ENCODE measurements at regions not wholly inside any gene's neighbourhood (a gene's known extent, or its start where the extent isn't known, plus 50 kb on each side); places are given as distances from the start of the nearest gene placed in this dataset.
"Not testable (repeated sequence)": the region's sequence is repeated elsewhere in the genome, so short reads cannot be mapped to it uniquely, and the experiment has no call there.

DNA sequence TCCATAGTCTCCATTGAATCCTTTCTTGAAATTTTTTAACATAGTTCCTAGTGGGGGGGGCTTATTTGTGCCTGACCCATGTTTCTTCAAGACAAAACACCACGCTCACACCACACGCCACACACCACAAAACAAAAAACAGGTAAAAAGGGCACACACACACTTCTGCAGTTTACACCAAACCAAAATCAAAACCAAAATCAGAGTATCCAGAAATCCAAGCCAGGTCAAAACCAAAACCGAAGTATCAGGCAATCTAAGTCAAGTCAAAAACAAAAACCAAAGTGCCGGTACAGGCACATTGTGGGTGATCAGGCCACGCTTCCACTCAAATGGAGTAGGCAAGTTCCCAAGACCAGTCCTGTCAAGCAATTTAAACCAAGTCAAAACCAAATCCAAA is 158.6 kb downstream of the PPIAL4G start:
- H3K4me1 ChIP-seq (ENCODE audit: control insufficient read depth, insufficient read depth, low read length); BruUV-seq (replicated peaks); H3K27me3 ChIP-seq (ENCODE audit: control insufficient read depth, insufficient read depth, low read length); intact Hi-C loops (cut with micrococcal nuclease; ENCODE audit: unreplicated experiment); DNase-seq (ENCODE audit: low read depth, low spot score); POLR2A ChIA-PET; H3K9me3 ChIP-seq (ENCODE audit: control insufficient read depth, insufficient read depth, low read depth, low read length); H3K27ac ChIP-seq (ENCODE audit: low read length); CTCF ChIA-PET; H3K36me3 ChIP-seq (ENCODE audit: control insufficient read depth, insufficient read depth, low read length); in situ Hi-C loops (cut with HindIII; ENCODE audit: low pct_unique_long_range_greater_than_20kb, low sequenced_read_pairs); H3K4me3 ChIP-seq (ENCODE audit: low read depth in 2 of 2, low read length in 2 of 2); ATAC-seq: not testable (repeated sequence)

DNA sequence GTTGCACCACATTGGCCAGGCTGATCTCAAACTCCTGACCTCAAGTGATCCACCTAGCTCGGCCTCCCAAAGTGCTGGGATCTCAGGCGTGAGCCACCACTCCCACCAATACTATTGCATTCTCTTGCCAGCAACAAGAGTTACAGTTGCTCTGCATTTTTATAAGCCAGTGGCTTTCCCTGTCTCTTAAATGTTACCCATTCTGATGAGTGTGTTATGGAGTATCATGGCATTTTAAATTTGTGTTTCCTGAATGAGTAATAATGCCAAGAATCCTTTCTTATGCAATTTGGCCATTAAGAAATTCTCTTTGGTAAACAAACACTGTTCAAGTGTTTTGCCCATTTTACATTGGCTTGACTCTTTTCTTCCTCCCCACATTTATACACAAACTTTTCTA is 163.0 kb downstream of the PPIAL4G start:
- H3K4me1 ChIP-seq (ENCODE audit: control insufficient read depth, insufficient read depth, low read length); POLR2A ChIA-PET; H3K27me3 ChIP-seq (ENCODE audit: control insufficient read depth, insufficient read depth, low read length); ATAC-seq; intact Hi-C loops (cut with micrococcal nuclease; ENCODE audit: unreplicated experiment); CTCF ChIA-PET; BruUV-seq (replicated peaks); H3K27ac ChIP-seq (ENCODE audit: low read length); in situ Hi-C loops (cut with HindIII; ENCODE audit: low pct_unique_long_range_greater_than_20kb, low sequenced_read_pairs); H3K4me3 ChIP-seq (ENCODE audit: low read depth in 2 of 2, low read length in 2 of 2); H3K9me3 ChIP-seq (ENCODE audit: control insufficient read depth, insufficient read depth, low read depth, low read length); DNase-seq (ENCODE audit: low read depth, low spot score); H3K36me3 ChIP-seq (ENCODE audit: control insufficient read depth, insufficient read depth, low read length): not testable (repeated sequence)

DNA sequence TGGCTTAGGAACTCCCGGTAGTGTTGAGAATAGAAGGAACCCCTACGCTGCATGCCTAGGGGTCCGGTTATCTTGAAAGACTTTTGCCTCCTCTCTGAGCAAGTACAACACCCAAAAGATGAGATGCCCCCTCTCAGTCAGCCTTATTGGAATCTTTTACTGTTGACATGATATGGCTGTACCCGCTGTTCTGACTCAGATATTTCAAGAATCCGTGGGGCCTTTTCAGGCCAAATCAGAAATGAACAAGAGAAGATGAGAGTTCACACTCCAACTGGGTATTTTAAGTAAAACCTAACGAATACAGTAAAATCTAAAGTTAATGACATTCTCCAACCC is 164.2 kb downstream of the PPIAL4G start:
- no peaks in the 10 kb centered on the region for H3K36me3 ChIP-seq (ENCODE audit: control insufficient read depth, insufficient read depth, low read length)
- DNase-seq (ENCODE audit: low read depth, low spot score): no peak
- H3K9me3 ChIP-seq (ENCODE audit: control insufficient read depth, insufficient read depth, low read depth, low read length): no peaks in the 10 kb centered on the region
- no peak overlapping the region for H3K27ac ChIP-seq (ENCODE audit: low read length)
- no peak for TF ChIP-seq TCF7L2 (IDR thresholded peaks at IDR 0.05; ENCODE audit: low read depth, low read length)
- TF ChIP-seq, protein P1, sequence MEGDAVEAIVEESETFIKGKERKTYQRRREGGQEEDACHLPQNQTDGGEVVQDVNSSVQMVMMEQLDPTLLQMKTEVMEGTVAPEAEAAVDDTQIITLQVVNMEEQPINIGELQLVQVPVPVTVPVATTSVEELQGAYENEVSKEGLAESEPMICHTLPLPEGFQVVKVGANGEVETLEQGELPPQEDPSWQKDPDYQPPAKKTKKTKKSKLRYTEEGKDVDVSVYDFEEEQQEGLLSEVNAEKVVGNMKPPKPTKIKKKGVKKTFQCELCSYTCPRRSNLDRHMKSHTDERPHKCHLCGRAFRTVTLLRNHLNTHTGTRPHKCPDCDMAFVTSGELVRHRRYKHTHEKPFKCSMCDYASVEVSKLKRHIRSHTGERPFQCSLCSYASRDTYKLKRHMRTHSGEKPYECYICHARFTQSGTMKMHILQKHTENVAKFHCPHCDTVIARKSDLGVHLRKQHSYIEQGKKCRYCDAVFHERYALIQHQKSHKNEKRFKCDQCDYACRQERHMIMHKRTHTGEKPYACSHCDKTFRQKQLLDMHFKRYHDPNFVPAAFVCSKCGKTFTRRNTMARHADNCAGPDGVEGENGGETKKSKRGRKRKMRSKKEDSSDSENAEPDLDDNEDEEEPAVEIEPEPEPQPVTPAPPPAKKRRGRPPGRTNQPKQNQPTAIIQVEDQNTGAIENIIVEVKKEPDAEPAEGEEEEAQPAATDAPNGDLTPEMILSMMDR (IDR thresholded peaks at IDR 0.05): no peak
- no peak for TF ChIP-seq SIN3A (IDR thresholded peaks at IDR 0.05; ENCODE audit: borderline replicate concordance, insufficient read depth, low read depth, low read length)
- ChIA-PET POLR2A (no interaction called here), CTCF (no interaction called here)
- no TSS peak for BruUV-seq (replicated peaks)
- H3K4me3 ChIP-seq (ENCODE audit: low read depth in 2 of 2, low read length in 2 of 2): no peak overlapping the region
- ATAC-seq: no peak
- intact Hi-C loops (cut with micrococcal nuclease; ENCODE audit: unreplicated experiment) (no loop called here), in situ Hi-C loops (cut with HindIII; ENCODE audit: low pct_unique_long_range_greater_than_20kb, low sequenced_read_pairs) (no loop called here)
- no peaks in the 10 kb centered on the region for H3K4me1 ChIP-seq (ENCODE audit: control insufficient read depth, insufficient read depth, low read length)
- no peaks in the 10 kb centered on the region for H3K27me3 ChIP-seq (ENCODE audit: control insufficient read depth, insufficient read depth, low read length)

DNA sequence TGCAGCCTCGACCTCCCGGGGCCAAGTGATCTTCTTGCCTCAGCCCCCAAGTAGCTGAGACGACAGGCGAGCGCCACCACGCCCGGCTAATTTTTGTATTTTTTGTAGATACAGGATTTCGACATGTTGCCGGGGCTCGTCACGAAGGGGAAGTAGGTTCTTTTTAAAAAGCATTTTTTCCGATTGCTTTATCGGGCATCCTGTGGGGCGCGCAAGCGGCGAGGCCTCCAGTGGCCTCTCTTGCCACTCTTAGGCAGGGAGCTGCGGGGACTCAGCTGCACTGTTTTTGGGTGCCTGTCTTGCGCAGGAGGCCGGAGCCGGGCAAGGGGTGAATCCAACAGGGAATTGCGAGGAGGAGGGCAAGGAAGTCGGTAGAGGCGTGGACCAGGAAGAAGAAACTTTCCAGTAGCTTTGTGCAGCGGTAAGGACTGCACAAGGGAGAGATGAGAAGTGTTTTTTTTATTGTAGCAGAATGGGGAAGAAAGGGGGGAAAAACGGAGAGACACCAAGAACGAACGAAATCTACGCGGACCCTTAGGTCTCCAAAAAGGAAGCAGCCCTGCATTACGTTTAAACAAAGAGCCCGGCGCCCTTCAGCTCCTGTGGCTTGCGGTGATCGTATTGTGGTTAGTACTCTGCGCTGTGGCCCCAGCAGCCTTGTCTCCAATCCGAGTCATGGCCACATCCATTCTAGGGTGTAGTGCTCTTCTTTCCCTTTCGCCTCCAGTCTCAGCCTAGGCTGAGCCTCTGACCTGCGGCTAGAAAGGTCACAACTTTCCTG is 164.8 kb downstream of the PPIAL4G start:
- Histone ChIP-seq H3K27ac (ENCODE audit: low read length) (no peak overlapping the region), H3K4me1 (ENCODE audit: control insufficient read depth, insufficient read depth, low read length) (no peaks in the 10 kb centered on the region), H3K4me3 (ENCODE audit: low read depth in 2 of 2, low read length in 2 of 2) (no peak overlapping the region), H3K27me3 (ENCODE audit: control insufficient read depth, insufficient read depth, low read length) (no peaks in the 10 kb centered on the region), H3K36me3 (ENCODE audit: control insufficient read depth, insufficient read depth, low read length) (no peaks in the 10 kb centered on the region), H3K9me3 (ENCODE audit: control insufficient read depth, insufficient read depth, low read depth, low read length) (no peaks in the 10 kb centered on the region)
- ATAC-seq: no peak
- no TSS peak for BruUV-seq (replicated peaks)
- TF ChIP-seq, protein P1 (IDR thresholded peaks at IDR 0.05): no peak
- TF ChIP-seq TCF7L2 (IDR thresholded peaks at IDR 0.05; ENCODE audit: low read depth, low read length): no peak
- no peak for TF ChIP-seq POLR2AphosphoS5 (IDR thresholded peaks at IDR 0.05; ENCODE audit: low read depth, low read length)
- TF ChIP-seq, protein P2, sequence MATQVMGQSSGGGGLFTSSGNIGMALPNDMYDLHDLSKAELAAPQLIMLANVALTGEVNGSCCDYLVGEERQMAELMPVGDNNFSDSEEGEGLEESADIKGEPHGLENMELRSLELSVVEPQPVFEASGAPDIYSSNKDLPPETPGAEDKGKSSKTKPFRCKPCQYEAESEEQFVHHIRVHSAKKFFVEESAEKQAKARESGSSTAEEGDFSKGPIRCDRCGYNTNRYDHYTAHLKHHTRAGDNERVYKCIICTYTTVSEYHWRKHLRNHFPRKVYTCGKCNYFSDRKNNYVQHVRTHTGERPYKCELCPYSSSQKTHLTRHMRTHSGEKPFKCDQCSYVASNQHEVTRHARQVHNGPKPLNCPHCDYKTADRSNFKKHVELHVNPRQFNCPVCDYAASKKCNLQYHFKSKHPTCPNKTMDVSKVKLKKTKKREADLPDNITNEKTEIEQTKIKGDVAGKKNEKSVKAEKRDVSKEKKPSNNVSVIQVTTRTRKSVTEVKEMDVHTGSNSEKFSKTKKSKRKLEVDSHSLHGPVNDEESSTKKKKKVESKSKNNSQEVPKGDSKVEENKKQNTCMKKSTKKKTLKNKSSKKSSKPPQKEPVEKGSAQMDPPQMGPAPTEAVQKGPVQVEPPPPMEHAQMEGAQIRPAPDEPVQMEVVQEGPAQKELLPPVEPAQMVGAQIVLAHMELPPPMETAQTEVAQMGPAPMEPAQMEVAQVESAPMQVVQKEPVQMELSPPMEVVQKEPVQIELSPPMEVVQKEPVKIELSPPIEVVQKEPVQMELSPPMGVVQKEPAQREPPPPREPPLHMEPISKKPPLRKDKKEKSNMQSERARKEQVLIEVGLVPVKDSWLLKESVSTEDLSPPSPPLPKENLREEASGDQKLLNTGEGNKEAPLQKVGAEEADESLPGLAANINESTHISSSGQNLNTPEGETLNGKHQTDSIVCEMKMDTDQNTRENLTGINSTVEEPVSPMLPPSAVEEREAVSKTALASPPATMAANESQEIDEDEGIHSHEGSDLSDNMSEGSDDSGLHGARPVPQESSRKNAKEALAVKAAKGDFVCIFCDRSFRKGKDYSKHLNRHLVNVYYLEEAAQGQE (IDR thresholded peaks at IDR 0.05; ENCODE audit: insufficient read depth in 1 of 2, low read depth in 2 of 2, low read length in 1 of 2): no peak
- TF ChIP-seq SIN3A (IDR thresholded peaks at IDR 0.05; ENCODE audit: borderline replicate concordance, insufficient read depth, low read depth, low read length): no peak
- no peak for DNase-seq (ENCODE audit: low read depth, low spot score)
- POLR2A ChIA-PET: no interaction called here
- in situ Hi-C loops (cut with HindIII; ENCODE audit: low pct_unique_long_range_greater_than_20kb, low sequenced_read_pairs): no loop called here
- CTCF ChIA-PET: no interaction called here
- intact Hi-C loops (cut with micrococcal nuclease; ENCODE audit: unreplicated experiment): no loop called here
